IMR-90 (cell line): ENCODE measurements at regions not wholly inside any gene's neighbourhood (a gene's known extent, or its start where the extent isn't known, plus 50 kb on each side); places are given as distances from the start of the nearest gene placed in this dataset.

Experiments
- ATAC-seq: fragments of 200-7000 bp; cut with Tn5 transposase; 2 replicates; pipeline ENCODE4 v1.9.1; 2020; ENCODE audit warnings: low read depth, mild to moderate bottlenecking, moderate library complexity
- BruUV-seq: library from RNA; stranded (reverse); fragments of 400-500 nt; replicated peaks from 2 replicates; lab custom pipeline; 2021; lab: Mats Ljungman, UMichigan
- CTCF ChIA-PET: fragments of 300-600 bp; formaldehyde crosslinking; extraction: SDS; loops from one replicate; lab custom pipeline; 2021; ENCODE audit warnings: antibody characterized with exemption; lab: Yijun Ruan, JAX
- POLR2A ChIA-PET: fragments of 300-600 bp; sonication (Branson Sonifier 250); formaldehyde crosslinking; loops from one replicate; lab custom pipeline; 2022; ENCODE audit warnings: antibody characterized with exemption; ENCODE audit not compliant: unreplicated experiment; lab: Charles Lee
- DNase-seq: peaks from one replicate; pipeline ENCODE4 v3.0.0; 2013
- H2AFZ ChIP-seq: replicated peaks from 2 replicates; pipeline ENCODE3; 2013; ENCODE audit warnings: low read length, mild to moderate bottlenecking; ENCODE audit not compliant: poor library complexity
- H2AK5ac ChIP-seq: 2 replicates; pipeline ENCODE4 v1.6.1; 2013; ENCODE audit warnings: low read depth, low read length, inconsistent platforms
- H2AK9ac ChIP-seq: replicated peaks from 2 replicates; pipeline ENCODE3; 2013; ENCODE audit warnings: mild to moderate bottlenecking, low read depth, low read length, moderate library complexity; ENCODE audit not compliant: poor library complexity
- H2BK120ac ChIP-seq: 2 replicates; pipeline ENCODE4 v1.6.1; 2013; ENCODE audit warnings: low read depth, low read length, inconsistent platforms
- H2BK15ac ChIP-seq: 3 replicates; pipeline ENCODE4 v1.6.1; 2013; ENCODE audit warnings: low read depth, low read length, inconsistent platforms
- H2BK20ac ChIP-seq: 2 replicates; pipeline ENCODE4 v1.6.1; 2013; ENCODE audit warnings: low read depth, mild to moderate bottlenecking, inconsistent platforms, low read length, moderate library complexity
- H2BK5ac ChIP-seq: 2 replicates; pipeline ENCODE4 v1.6.1; 2013; ENCODE audit warnings: mild to moderate bottlenecking, low read depth, low read length, inconsistent platforms; ENCODE audit not compliant: poor library complexity, severe bottlenecking
- H3K14ac ChIP-seq: replicated peaks from 2 replicates; pipeline ENCODE4 v1.6.1; 2013; ENCODE audit warnings: low read depth, low read length, inconsistent platforms
- H3K18ac ChIP-seq: 2 replicates; pipeline ENCODE4 v1.6.1; 2013; ENCODE audit warnings: low read depth, low read length, control low read depth
- H3K23ac ChIP-seq: 2 replicates; pipeline ENCODE4 v1.6.1; 2013; ENCODE audit warnings: low read depth, low read length, inconsistent platforms
- H3K27ac ChIP-seq: 2 replicates; pipeline ENCODE4 v1.5.1; 2013; ENCODE audit warnings: mild to moderate bottlenecking, control low read depth, low read length; ENCODE audit not compliant: insufficient read depth
- H3K27me3 ChIP-seq: 2 replicates; pipeline ENCODE4 v1.6.1; 2013; ENCODE audit warnings: low read length; ENCODE audit not compliant: control insufficient read depth, insufficient read depth
- H3K36me3 ChIP-seq: 2 replicates; pipeline ENCODE4 v1.6.1; 2013; ENCODE audit warnings: low read length, mixed read lengths; ENCODE audit not compliant: control insufficient read depth, insufficient read depth
- H3K4ac ChIP-seq: 2 replicates; pipeline ENCODE4 v1.6.1; 2013; ENCODE audit warnings: low read depth, low read length, inconsistent platforms
- H3K4me1 ChIP-seq: 2 replicates; pipeline ENCODE4 v1.6.1; 2013; ENCODE audit warnings: low read length, mixed read lengths; ENCODE audit not compliant: control insufficient read depth, insufficient read depth
- H3K4me2 ChIP-seq: 2 replicates; pipeline ENCODE4 v1.6.1; 2013; ENCODE audit warnings: low read depth, mild to moderate bottlenecking, control low read depth, low read length, moderate library complexity
- H3K4me3 ChIP-seq: 2 replicates; pipeline ENCODE4 v1.5.1; 2013; ENCODE audit warnings: low read depth, mild to moderate bottlenecking, control low read depth, low read length, moderate library complexity; ENCODE audit not compliant: insufficient read depth
- H3K56ac ChIP-seq: 2 replicates; pipeline ENCODE4 v1.6.1; 2013; ENCODE audit warnings: low read length, inconsistent platforms; ENCODE audit not compliant: insufficient read depth; ENCODE audit errors: extremely low read depth
- H3K79me1 ChIP-seq, 2 experiments: 2 replicates each; pipeline ENCODE4 v1.6.1; 2013; ENCODE audit warnings: low read length in 2 of 2, inconsistent platforms in 1 of 2, low read depth in 1 of 2
- H3K9ac ChIP-seq: 2 replicates; pipeline ENCODE4 v1.6.1; 2013; ENCODE audit warnings: low read depth, low read length, control low read depth
- H3K9me1 ChIP-seq: 2 replicates; pipeline ENCODE4 v1.6.1; 2013; ENCODE audit warnings: low read length, inconsistent platforms; ENCODE audit not compliant: insufficient read depth
- H3K9me3 ChIP-seq: 2 replicates; pipeline ENCODE4 v1.6.1; 2013; ENCODE audit warnings: low read length; ENCODE audit not compliant: control insufficient read depth, insufficient read depth
- H4K20me1 ChIP-seq: 2 replicates; pipeline ENCODE4 v1.6.1; 2013; ENCODE audit warnings: low read length, inconsistent platforms; ENCODE audit not compliant: insufficient read depth
- H4K5ac ChIP-seq: 2 replicates; pipeline ENCODE4 v1.6.1; 2013; ENCODE audit warnings: mild to moderate bottlenecking, low read depth, low read length, control low read depth
- H4K8ac ChIP-seq, 2 experiments: 2 replicates each; pipeline ENCODE4 v1.6.1; 2013; ENCODE audit warnings: low read depth in 2 of 2, low read length in 2 of 2, control low read depth in 1 of 2, inconsistent platforms in 1 of 2
- H4K91ac ChIP-seq: 2 replicates; pipeline ENCODE4 v1.6.1; 2013; ENCODE audit warnings: low read depth, low read length, inconsistent platforms; ENCODE audit not compliant: insufficient read depth
- BHLHE40 ChIP-seq: fragments of 150-350 bp; IDR thresholded peaks from 2 replicates; pipeline ENCODE4 v1.6.1; 2016; ENCODE audit warnings: mild to moderate bottlenecking, low read depth, low read length
- CEBPB ChIP-seq: IDR thresholded peaks from 2 replicates; pipeline ENCODE4 v1.6.1; 2012; ENCODE audit warnings: low read depth, low read length, improper control_type of control experiment
- CHD1 ChIP-seq: IDR thresholded peaks from 2 replicates; pipeline ENCODE4 v1.6.1; 2012; ENCODE audit warnings: low read depth, low read length, improper control_type of control experiment
- CTCF ChIP-seq: conservative IDR thresholded peaks from 2 replicates; pipeline ENCODE4 v1.5.1; 2012; ENCODE audit warnings: mild to moderate bottlenecking, low read depth, low read length, improper control_type of control experiment
- ELK1 ChIP-seq: fragments of 150-350 bp; IDR thresholded peaks from 2 replicates; pipeline ENCODE4 v1.6.1; 2016; ENCODE audit warnings: low read depth, mild to moderate bottlenecking, low read length, moderate library complexity, borderline replicate concordance
- FOS ChIP-seq: fragments of 150-350 bp; IDR thresholded peaks from 2 replicates; pipeline ENCODE4 v1.6.1; 2016; ENCODE audit warnings: low read depth, low read length
- MAFK ChIP-seq: IDR thresholded peaks from 2 replicates; pipeline ENCODE4 v1.6.1; 2012; ENCODE audit warnings: low read depth, low read length, improper control_type of control experiment
- MAZ ChIP-seq: IDR thresholded peaks from 2 replicates; pipeline ENCODE4 v1.6.1; 2012; ENCODE audit warnings: low read depth, mild to moderate bottlenecking, low read length, improper control_type of control experiment, moderate library complexity, borderline replicate concordance
- MXI1 ChIP-seq: IDR thresholded peaks from 2 replicates; pipeline ENCODE4 v1.6.1; 2012; ENCODE audit warnings: low read depth, mild to moderate bottlenecking, low read length, moderate library complexity, borderline replicate concordance
- NFE2L2 ChIP-seq: fragments of 150-350 bp; IDR thresholded peaks from 2 replicates; pipeline ENCODE4 v1.6.1; 2016; ENCODE audit warnings: low read depth, mild to moderate bottlenecking, low read length
- POLR2A ChIP-seq: IDR thresholded peaks from 2 replicates; pipeline ENCODE4 v1.6.1; 2012; ENCODE audit warnings: mild to moderate bottlenecking, low read depth, low read length
- RAD21 ChIP-seq: IDR thresholded peaks from 2 replicates; pipeline ENCODE4 v1.6.1; 2012; ENCODE audit warnings: low read length, improper control_type of control experiment
- RCOR1 ChIP-seq: IDR thresholded peaks from 2 replicates; pipeline ENCODE4 v1.6.1; 2012; ENCODE audit warnings: mild to moderate bottlenecking, low read length, improper control_type of control experiment; ENCODE audit not compliant: insufficient replicate concordance
- RFX5 ChIP-seq: IDR thresholded peaks from 2 replicates; pipeline ENCODE4 v1.8.0; 2012; ENCODE audit warnings: low read depth, mild to moderate bottlenecking, low read length, moderate library complexity
- SMC3 ChIP-seq: fragments of 150-350 bp; IDR thresholded peaks from 2 replicates; pipeline ENCODE4 v1.6.1; 2016; ENCODE audit warnings: low read depth, mild to moderate bottlenecking, antibody characterized with exemption, low read length, moderate library complexity
- USF2 ChIP-seq: fragments of 150-350 bp; IDR thresholded peaks from 2 replicates; pipeline ENCODE4 v1.6.1; 2017; ENCODE audit warnings: mild to moderate bottlenecking, antibody characterized with exemption, low read length, low read depth
- WGBS, 2 experiments: methylation state at CpG; one replicate each; pipeline versions ENCODE4 v1.1.5 to v1.1.7; 2013; ENCODE audit warnings: missing lambda C conversion rate in 2 of 2; ENCODE audit not compliant: insufficient read length in 1 of 2; ENCODE audit errors: extremely low coverage in 2 of 2; 5-methylcytosine and 5-hydroxymethylcytosine counted together
- dilution Hi-C: fragments of 300-500 bp; cut with HindIII; formaldehyde crosslinking; loops from one replicate; pipeline ENCODE4 v1.14.3; 2018; ENCODE audit warnings: low sequenced_read_pairs; ENCODE audit not compliant: unreplicated experiment
- in situ Hi-C: fragments of 300-500 bp; cut with MboI; formaldehyde crosslinking; loops from 3 replicates; pipeline ENCODE4 v1.14.3; 2019; ENCODE audit warnings: low sequenced_read_pairs, inconsistent platforms, mixed read lengths
- intact Hi-C: fragments of 100-400 bp; cut with micrococcal nuclease; formaldehyde crosslinking; loops from 2 replicates; pipeline ENCODE4 v1.10.0; 2022

- no peaks in the 10 kb centered on the region for H3K4me1 ChIP-seq
- BruUV-seq: no TSS peak
- no peaks in the 10 kb centered on the region for H3K36me3 ChIP-seq
- no peak overlapping the region for H3K56ac ChIP-seq
- no peaks in the 10 kb centered on the region for H3K9me3 ChIP-seq
- H3K18ac ChIP-seq: no peak overlapping the region
- H3K4me2 ChIP-seq: no peak overlapping the region
- H4K20me1 ChIP-seq: no peaks in the 10 kb centered on the region
- no peak overlapping the region for H4K91ac ChIP-seq
- intact Hi-C loops: no loop called here
- no peak overlapping the region for H3K14ac ChIP-seq
- H3K23ac ChIP-seq: no peak overlapping the region
- H3K9me1 ChIP-seq: no peaks in the 10 kb centered on the region
- no peak overlapping the region for H2AK5ac ChIP-seq
- CTCF ChIA-PET: no interaction called here
- TF ChIP-seq MAZ (no peak), SMC3 (no peak), BHLHE40 (no peak), RFX5 (no peak), RCOR1 (no peak), MAFK (no peak), CEBPB (no peak), FOS (no peak), NFE2L2 (no peak), POLR2A (no peak), RAD21 (no peak), CTCF (no peak), ELK1 (no peak), CHD1 (no peak), MXI1 (no peak), USF2 (no peak)
- H2BK15ac ChIP-seq: no peak overlapping the region
- no peak overlapping the region for H4K8ac ChIP-seq
- H3K4ac ChIP-seq: no peak overlapping the region
- H4K5ac ChIP-seq: no peak overlapping the region
- DNase-seq (no peak), ATAC-seq (no peak)
- no peak overlapping the region for H2BK20ac ChIP-seq
- WGBS, 2 experiments: no CpG with 5 or more reads among the region's 1 CpG
- no peaks in the 10 kb centered on the region for H3K27me3 ChIP-seq
- POLR2A ChIA-PET: no interaction called here
- no peaks in the 10 kb centered on the region for H3K79me1 ChIP-seq
- dilution Hi-C loops: no loop called here
- no peak overlapping the region for H2AK9ac ChIP-seq
- in situ Hi-C loops: no loop called here
- H2AFZ ChIP-seq: no peak overlapping the region
- H2BK5ac ChIP-seq: no peak overlapping the region
- no peak overlapping the region for H3K9ac ChIP-seq
- H3K27ac ChIP-seq: no peak overlapping the region
- no peak overlapping the region for H3K4me3 ChIP-seq
- no peak overlapping the region for H2BK120ac ChIP-seq
Observed at GRCh38 chr6:40642837-40643236, 55.7 kb upstream of the LRFN2 start.
